Stimulated activated CD4-positive, alpha-beta T cell treated with anti-CD3 and anti-CD28 coated beads, Interleukin-1b, Interleukin-23, amount 100 ng/mL, for 1 hour (primary cell): ENCODE measurements at regions not wholly inside any gene's neighbourhood (a gene's known extent, or its start where the extent isn't known, plus 50 kb on each side); places are given as distances from the start of the nearest gene placed in this dataset.

Source experiments
- DNase-seq, 2 donors: peaks; one replicate each; pipeline ENCODE4 v3.0.0-alpha.2; 2020; ENCODE audit warnings: low read depth in 2 of 2

GRCh38 chr13:74485757-74486156, 351.6 kb upstream of the KLF12 start:
- DNase-seq = no peak

DNA sequence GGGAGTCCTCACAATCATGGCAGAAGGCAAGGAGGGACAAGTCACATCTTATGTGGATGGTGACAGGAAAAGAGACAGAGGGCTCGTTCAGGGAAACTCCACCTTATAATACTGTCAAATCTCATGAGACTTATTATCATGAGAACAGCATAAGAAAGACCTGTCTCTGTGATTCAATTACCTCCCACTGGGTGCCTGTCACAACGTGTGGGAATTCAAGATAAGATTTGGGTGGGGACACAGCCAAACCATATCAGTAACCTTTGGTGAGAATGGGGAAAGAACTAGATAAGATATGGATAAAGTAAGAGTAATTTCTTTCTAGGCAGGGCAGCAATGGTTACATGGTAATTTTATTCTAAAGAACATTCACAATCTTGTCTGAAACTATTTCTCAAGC, 344.9 kb upstream of the KLF12 start:
- DNase-seq = no peak

DNA sequence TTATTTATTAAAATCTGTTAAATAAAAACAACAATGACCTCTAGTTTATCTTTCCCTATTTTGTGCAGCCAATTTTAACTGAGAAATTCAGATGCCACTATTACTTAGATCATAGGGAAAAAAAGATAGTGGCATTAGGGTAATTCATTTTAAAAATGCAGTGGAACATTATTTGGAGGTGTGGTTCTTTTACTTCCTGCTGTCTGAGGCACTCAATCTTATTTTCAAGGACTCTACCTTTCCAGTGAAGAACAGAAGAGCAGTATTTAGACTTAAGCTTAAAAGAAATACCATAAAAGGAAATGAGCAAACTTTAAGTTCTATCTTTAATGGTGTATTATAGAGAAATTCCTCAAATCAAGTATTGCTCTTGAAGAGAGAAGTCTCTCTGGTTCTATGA, 342.6 kb upstream of the KLF12 start:
- DNase-seq = no peak

DNA sequence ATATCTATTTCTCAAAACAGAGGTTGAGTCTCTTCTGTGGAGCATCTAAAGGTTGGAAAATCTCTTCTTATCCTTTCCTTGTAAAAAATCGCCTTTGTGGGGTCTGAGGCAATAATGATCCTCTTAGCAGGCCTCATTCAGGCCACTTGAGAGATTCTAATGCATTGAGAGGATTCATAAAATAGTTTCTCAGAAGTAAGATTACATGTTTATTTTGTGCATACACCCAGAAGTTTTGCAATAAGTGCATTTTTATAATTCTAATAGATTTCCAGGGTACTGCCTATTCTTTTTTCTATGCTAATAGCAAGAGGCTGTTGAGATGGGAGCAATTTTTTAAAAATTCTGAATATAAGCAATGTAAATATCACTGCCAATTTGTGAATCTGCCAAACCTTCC, 342.2 kb upstream of the KLF12 start:
- no peak for DNase-seq

DNA sequence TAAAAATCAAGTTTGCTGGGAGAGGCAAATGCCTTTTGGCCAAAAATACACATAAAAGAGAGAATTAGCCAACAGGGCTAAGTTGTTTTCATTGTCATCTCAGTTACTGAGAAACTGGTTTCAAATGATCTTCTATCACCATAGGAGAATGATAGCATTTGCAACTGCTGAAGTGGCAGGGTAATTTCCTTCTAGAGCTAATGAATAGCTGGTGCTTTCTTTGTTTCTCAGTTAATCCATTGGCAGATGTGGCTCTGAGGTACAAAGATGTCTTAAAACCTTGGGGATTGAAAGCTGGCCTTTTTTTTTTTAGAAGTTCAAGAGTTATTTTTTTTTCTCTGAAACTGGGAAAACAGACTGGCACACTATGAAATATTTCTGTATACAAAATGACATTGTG, 332.7 kb upstream of the KLF12 start:
- no peak for DNase-seq

DNA sequence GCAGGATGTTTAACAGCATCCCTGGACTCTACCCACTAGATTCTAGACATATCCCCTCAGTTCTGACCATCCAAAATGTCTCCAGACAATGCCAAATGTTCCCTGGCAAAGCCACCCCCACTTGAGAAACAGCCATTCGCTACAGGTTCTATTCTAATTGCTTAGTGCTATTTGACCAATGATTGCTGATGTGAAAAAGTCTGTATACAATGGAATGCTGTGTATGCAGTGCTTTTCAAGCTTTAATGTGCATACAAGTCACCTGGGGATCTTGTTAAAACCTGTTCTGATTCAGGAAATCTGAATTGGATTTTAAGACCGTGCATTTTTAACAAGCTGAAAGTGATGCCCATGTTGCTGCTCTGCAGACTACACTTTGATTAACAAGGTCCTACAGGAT, 331.8 kb upstream of the KLF12 start:
- no peak for DNase-seq

DNA sequence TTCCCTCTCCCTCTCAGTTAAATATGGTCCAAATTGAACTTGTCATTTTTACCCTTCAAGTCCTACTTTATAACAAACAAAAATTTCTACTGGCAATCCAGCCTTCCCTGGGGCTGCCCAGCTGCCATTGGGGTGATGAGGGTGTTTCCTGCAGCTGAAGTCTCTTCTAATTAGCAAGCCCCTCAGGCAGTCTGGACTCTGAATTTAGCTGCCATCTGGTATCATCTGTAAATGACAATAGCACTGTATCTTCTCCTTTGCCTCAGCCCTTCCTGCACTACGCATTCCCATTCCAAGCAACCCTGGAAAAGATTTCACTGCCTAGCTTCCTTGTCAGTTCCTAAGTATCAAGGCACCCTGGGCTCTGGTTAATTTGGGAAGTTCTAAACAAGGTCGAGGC, 331.1 kb upstream of the KLF12 start:
- DNase-seq = no peak

- no peak for DNase-seq
Observed at GRCh38 chr13:74464670-74465069, 330.5 kb upstream of the KLF12 start.

DNA sequence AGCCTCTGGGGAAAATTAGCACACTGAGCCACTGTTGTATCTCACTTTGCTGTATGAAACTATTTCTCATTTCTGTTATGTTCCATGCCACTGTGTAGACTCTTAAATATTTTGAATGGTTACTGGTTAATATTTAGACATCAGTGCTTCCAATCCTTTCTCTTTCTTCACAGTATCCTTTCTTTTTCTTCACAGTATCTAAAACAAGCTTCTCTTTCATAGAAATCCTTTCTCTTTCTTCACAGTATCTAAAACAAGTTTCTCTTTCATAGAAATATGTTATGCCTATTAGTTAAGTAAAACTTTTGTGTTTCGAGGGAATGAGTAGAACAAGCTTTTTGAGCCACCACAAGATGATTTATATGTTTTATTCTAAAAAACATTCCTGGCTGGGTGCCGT, 326.8 kb upstream of the KLF12 start:
- DNase-seq = no peak

DNA sequence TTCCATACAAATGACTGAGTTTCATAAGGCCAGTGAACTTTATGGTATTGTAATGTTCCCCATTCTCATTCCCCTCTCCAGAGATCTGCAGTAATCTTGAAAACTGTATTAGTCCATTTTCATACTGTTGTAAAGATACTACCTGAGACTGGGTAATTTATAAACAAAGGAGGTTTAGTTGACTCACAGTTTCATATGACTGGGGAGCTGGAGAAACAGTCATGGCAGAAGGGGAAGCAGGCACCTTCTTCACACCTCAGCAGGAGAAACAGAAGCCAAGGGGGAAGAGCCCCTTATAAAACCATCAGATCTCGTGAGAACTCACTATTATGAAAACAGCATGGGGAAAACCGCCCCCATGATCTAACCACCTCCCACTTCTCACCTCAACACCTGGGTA, 318.7 kb upstream of the KLF12 start:
- no peak for DNase-seq

DNA sequence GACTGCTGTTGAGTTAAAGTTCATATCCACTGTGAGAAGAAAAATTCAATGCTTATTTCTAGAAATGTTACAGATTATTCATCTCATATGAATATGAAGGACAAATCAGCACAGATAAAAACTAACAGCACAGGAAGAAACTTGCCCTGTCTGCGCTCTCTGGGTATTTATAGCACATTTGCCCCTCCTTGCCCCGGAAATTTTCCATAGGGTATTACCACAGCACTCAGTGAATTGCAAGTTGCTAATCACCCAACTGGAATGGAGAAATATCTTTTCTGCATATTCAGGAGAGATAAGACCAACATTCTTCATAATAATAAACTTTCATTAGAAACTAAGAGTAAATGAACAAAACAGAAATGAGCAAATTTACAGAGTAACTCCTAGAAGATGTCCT, 318.0 kb upstream of the KLF12 start:
- DNase-seq = no peak

DNA sequence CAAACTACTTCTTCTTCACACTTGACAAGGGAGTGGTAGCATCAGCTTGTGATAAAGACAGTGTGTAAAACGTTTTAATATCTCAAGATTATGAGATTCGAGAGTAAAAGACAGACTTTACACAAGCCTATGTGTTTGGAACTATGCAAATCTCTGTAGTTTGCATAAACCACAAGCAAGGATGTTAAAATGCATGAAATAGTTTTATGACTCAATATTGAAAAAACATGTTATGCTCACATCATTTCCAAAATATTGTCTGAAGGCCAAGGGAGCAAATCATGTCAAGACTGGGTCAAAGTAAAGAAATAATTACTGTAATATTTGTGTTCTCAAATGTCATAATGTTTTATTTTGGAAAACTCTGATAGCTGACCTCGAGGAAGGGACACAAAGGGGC, 316.8 kb upstream of the KLF12 start:
- no peak for DNase-seq

DNA sequence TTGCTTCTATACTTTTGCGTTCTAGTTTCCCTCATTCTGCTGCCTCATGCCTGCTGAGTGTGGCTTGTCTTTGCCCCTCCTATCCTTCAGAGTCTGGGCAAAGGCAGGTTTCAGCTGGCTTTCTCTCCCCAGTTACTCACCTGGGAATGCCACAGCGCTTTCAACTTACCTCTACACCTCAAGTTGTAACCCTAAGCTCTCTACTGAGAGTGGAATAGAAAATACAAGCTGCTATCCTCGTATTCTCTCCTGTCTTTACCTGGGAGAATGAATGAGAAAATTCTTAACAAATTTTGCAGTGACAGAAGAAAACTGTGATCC, 316.3 kb upstream of the KLF12 start:
- no peak for DNase-seq

DNA sequence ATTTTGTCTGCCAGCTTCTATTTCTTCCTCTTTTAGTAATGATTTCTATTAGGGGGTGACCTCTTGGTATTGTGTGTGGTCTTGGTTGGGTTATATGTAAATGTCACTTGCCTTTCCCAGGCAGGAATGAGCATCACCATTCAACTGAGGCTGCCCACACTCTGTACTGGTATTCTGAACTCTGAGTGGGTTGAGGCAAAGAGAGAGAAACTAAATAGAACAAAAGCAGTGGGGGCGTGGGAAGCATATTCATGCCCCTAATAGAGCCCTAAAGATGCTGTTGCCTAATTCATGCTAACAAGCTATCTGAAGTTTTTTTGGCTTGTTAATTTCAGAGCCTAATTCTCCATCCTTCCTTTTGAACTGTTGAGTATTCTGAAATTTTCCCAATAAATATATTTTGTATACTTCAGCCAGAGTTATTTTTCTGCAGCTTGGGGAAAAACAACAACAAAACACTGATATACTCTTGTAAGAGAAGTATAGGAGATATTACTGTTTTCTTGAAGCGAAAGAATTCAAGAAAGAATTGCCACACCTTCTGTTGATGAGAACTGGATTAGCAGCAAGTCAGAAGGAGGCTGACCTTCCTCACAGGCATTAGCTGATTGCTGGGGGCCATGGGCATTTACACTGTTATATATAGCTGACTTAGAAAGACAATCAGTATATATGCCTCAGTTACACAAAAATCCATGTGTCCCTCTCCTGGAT, 315.8 kb upstream of the KLF12 start:
- no peak for DNase-seq

DNA sequence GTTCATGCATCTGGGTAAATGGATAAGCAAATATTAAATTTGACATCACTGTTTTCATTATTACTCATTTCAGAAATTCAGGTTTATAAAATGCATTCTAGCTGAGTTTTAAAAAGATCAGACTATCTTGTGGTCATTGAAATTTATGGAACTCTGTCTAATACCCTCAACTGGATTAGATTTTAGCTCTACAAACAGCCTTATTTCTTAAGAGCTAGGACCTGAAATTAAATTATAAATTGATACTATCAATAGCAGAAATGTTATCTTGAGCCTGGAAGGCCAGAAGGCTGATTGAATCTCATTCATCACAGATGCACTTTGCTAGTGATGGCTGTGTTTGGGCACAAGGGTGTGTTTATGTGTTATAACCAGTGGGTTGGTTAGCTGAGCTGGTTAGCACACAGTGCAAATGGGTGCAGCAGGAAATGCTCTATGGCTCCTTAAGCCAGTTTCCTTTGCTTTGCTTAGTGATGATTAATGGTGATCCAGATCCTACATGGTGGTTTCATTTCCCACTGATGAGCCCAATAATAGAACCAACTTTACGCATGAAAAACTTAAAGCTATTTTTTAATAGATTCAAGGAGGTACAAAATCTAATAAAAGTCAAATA, 310.8 kb upstream of the KLF12 start:
- no peak for DNase-seq

DNA sequence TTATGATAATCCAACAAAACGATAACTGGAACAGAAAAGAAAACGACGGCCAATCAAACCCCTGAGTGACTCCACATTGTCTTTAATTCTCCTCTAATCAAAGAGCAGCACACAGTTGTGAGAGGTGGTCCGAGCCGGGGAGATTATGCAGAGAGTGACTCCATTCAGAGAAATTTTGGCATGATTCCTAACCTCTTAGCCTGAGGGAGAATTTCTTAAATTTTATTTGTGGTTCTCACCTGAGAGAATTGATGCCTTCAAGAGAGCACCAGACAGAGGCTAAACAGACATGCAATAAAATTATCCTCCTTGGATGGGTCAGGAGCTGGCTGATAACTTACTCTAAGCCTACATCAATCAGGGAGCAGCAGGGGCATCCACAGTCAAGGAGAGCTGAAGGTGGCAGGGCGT, 310.0 kb upstream of the KLF12 start:
- no peak for DNase-seq

GRCh38 chr13:74443631-74444030, 309.4 kb upstream of the KLF12 start:
- DNase-seq = no peak

- no peak for DNase-seq
Observed at GRCh38 chr13:74442751-74443150, 308.5 kb upstream of the KLF12 start.

DNA sequence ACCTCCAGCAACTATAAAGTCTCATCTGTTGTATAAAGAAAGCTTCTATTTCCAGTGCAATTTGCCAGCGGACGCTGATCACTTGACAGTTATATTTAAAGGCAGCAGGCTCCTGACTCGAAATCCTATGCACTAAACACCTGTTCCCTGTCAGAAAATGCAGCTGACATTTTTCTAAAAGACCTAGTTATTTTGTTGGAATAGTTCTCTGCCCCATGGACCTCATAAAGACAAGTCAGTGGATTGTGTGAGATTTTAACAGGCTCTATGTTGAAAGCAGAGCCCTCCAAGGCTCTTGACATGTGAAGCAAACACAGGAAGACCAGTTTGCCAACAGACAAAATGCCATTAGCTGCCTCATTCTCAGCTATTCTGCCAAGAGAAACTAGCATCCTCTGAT, 304.7 kb upstream of the KLF12 start:
- DNase-seq = no peak

- DNase-seq = no peak
Observed at GRCh38 chr13:74434782-74435181, 300.6 kb upstream of the KLF12 start.

- no peak for DNase-seq
Observed at GRCh38 chr13:74424455-74424854, 290.3 kb upstream of the KLF12 start.

DNA sequence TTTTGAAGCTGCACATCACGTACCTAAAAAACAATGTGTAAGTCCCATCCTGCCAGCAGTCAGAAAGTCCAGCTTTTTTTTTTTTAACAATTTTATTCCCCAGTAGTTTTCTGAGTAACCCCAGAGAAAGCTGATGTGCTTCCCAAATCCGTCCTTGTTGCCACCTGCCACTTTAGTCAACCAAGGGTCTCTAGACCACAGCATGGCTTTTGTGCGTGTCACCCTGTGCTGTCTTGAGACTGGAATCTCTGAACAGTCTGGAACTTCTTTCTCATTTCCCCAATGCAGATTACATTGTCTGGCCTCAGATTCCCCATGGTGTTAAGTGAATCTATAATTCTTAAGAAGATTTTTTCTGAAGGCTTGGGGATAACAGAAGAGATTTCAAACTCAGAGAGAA, 289.2 kb upstream of the KLF12 start:
- no peak for DNase-seq

GRCh38 chr13:74414458-74414857, 280.3 kb upstream of the KLF12 start:
- DNase-seq = no peak

DNA sequence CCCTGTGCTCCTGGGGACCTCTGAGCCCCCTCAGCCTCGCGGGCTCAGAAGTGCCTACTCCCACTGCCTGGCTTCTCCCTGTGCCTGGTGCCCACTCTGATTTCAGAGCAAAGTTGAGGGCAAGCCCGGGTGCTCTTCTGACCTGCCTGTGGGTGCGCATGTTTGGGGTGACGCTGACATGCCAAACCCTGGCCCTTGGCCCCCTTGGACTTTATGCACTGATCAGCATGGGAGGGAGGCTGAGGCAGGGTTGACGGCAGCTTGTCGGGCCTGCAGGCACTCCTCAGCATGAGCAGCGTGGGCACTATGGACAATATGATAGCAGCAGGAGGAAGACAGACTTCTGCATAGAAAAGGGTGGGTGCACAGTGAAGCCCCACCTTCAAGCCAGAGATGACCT, 279.3 kb upstream of the KLF12 start:
- no peak for DNase-seq
